HL-60 (cell line): ENCODE measurements at regions not wholly inside any gene's neighbourhood (a gene's known extent, or its start where the extent isn't known, plus 50 kb on each side); places are given as distances from the start of the nearest gene placed in this dataset.
"Not testable (repeated sequence)": the region's sequence is repeated elsewhere in the genome, so short reads cannot be mapped to it uniquely, and the experiment has no call there.

Source experiments
- DNase-seq, 2 experiments: peaks; one replicate each; pipeline ENCODE4 v3.0.0-alpha.2; 2010 to 2020; ENCODE audit warnings: low read depth in 1 of 2, low spot score in 1 of 2
- H3K27ac ChIP-seq: fragments of 250-450 bp; sonication (Bioruptor Pico); replicated peaks from 2 replicates; pipeline ENCODE4 v1.5.1; 2020; ENCODE audit warnings: mild to moderate bottlenecking, moderate library complexity
- H3K27me3 ChIP-seq: fragments of 250-450 bp; sonication (Bioruptor Pico); 2 replicates; pipeline ENCODE4 v1.5.1; 2021; ENCODE audit warnings: mild to moderate bottlenecking, moderate library complexity; ENCODE audit not compliant: insufficient read depth, poor library complexity, severe bottlenecking
- H3K4me3 ChIP-seq: replicated peaks from 2 replicates; pipeline ENCODE4 v1.5.1; 2011; ENCODE audit warnings: mild to moderate bottlenecking, control low read depth, low read length; ENCODE audit not compliant: insufficient read depth
- GABPA ChIP-seq: IDR thresholded peaks from 2 replicates; pipeline ENCODE4 v1.6.1; 2012; ENCODE audit warnings: low read depth
- POLR2AphosphoS5 ChIP-seq: IDR thresholded peaks from 2 replicates; pipeline ENCODE4 v1.6.1; 2012; ENCODE audit warnings: low read depth
- SPI1 ChIP-seq: IDR thresholded peaks from 2 replicates; pipeline ENCODE4 v1.6.1; 2012; ENCODE audit warnings: low read depth, mild to moderate bottlenecking, borderline replicate concordance
- TF ChIP-seq, protein P1 (sequence below): IDR thresholded peaks from 2 replicates; pipeline ENCODE4 v1.6.1; 2012; ENCODE audit warnings: low read depth; ENCODE audit not compliant: insufficient replicate concordance
- TF ChIP-seq, protein P2 (sequence below): IDR thresholded peaks from one replicate; pipeline ENCODE4 v1.5.1; 2011; ENCODE audit warnings: low read length, control low read depth, inconsistent platforms; ENCODE audit not compliant: insufficient read depth

- DNase-seq, result no peak
- Histone ChIP-seq H3K27ac (no peak overlapping the region), H3K27me3 (no peaks in the 10 kb centered on the region), H3K4me3 (no peak overlapping the region)
- TF ChIP-seq, protein P1, sequence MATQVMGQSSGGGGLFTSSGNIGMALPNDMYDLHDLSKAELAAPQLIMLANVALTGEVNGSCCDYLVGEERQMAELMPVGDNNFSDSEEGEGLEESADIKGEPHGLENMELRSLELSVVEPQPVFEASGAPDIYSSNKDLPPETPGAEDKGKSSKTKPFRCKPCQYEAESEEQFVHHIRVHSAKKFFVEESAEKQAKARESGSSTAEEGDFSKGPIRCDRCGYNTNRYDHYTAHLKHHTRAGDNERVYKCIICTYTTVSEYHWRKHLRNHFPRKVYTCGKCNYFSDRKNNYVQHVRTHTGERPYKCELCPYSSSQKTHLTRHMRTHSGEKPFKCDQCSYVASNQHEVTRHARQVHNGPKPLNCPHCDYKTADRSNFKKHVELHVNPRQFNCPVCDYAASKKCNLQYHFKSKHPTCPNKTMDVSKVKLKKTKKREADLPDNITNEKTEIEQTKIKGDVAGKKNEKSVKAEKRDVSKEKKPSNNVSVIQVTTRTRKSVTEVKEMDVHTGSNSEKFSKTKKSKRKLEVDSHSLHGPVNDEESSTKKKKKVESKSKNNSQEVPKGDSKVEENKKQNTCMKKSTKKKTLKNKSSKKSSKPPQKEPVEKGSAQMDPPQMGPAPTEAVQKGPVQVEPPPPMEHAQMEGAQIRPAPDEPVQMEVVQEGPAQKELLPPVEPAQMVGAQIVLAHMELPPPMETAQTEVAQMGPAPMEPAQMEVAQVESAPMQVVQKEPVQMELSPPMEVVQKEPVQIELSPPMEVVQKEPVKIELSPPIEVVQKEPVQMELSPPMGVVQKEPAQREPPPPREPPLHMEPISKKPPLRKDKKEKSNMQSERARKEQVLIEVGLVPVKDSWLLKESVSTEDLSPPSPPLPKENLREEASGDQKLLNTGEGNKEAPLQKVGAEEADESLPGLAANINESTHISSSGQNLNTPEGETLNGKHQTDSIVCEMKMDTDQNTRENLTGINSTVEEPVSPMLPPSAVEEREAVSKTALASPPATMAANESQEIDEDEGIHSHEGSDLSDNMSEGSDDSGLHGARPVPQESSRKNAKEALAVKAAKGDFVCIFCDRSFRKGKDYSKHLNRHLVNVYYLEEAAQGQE, result no peak
- TF ChIP-seq GABPA, result no peak
These were observed 306.2 kb downstream of the CCSER2 start for GRCh38 chr10:84634636-84635035.

DNA sequence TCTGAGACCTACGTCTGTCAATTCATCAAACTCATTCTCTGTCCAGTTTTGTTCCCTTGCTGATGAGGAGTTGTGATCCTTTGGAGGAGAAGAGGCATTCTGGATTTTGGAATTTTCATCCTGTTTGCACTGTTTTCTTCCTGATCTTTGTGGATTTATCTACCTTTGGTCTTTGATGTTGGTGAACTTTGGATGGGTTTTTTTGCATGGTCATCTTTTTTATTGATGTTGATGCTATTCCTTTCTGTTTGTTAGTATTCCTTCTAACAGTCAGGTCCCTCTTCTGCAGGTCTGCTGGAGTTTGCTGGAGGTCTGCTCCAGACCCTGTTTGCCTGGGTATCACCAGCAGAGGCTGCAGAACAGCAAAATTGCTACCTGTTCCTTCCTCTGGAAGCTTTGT lies 322.2 kb downstream of the CCSER2 start:
- not testable (repeated sequence) for H3K27me3 ChIP-seq, H3K4me3 ChIP-seq, H3K27ac ChIP-seq, DNase-seq

DNA sequence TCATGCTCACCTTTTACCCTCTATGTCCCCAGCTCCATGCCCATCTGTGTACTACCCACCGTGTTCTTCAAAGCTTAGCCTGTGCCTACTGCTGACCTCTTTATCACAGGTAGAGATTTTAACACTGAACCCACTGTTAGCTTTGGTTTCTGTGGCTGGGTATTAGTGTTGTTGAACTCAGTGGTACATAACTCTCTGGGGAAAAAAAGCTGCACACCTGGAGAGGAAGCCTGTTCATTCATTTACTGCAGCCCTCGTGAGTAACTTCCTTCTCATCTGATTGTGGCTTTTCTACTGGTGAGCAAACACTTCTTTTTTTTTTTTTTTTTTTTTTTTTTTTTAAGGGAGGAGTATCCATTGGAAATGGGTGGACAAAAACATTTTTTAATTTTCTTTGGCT lies 326.3 kb downstream of the CCSER2 start:
- no peaks in the 10 kb centered on the region for H3K27me3 ChIP-seq
- no peak for DNase-seq
- TF ChIP-seq, protein P2, sequence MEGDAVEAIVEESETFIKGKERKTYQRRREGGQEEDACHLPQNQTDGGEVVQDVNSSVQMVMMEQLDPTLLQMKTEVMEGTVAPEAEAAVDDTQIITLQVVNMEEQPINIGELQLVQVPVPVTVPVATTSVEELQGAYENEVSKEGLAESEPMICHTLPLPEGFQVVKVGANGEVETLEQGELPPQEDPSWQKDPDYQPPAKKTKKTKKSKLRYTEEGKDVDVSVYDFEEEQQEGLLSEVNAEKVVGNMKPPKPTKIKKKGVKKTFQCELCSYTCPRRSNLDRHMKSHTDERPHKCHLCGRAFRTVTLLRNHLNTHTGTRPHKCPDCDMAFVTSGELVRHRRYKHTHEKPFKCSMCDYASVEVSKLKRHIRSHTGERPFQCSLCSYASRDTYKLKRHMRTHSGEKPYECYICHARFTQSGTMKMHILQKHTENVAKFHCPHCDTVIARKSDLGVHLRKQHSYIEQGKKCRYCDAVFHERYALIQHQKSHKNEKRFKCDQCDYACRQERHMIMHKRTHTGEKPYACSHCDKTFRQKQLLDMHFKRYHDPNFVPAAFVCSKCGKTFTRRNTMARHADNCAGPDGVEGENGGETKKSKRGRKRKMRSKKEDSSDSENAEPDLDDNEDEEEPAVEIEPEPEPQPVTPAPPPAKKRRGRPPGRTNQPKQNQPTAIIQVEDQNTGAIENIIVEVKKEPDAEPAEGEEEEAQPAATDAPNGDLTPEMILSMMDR, result no peak
- TF ChIP-seq, protein P1, result no peak
- TF ChIP-seq POLR2AphosphoS5 (no peak), GABPA (no peak), SPI1 (no peak)
- H3K4me3 ChIP-seq, result no peak overlapping the region
- H3K27ac ChIP-seq, result no peak overlapping the region

GRCh38 chr10:84659027-84659426 lies 330.6 kb downstream of the CCSER2 start:
- Histone ChIP-seq H3K27me3 (no peaks in the 10 kb centered on the region), H3K27ac (no peak overlapping the region), H3K4me3 (no peak overlapping the region)
- DNase-seq, result no peak
- TF ChIP-seq, protein P2, result no peak
- TF ChIP-seq, protein P1, result no peak
- TF ChIP-seq GABPA (no peak), POLR2AphosphoS5 (no peak), SPI1 (no peak)
